ENCODE measurements at regions not wholly inside any gene's neighbourhood (a gene's known extent, or its start where the extent isn't known, plus 50 kb on each side); places are given as distances from the start of the nearest gene placed in this dataset.

DNA sequence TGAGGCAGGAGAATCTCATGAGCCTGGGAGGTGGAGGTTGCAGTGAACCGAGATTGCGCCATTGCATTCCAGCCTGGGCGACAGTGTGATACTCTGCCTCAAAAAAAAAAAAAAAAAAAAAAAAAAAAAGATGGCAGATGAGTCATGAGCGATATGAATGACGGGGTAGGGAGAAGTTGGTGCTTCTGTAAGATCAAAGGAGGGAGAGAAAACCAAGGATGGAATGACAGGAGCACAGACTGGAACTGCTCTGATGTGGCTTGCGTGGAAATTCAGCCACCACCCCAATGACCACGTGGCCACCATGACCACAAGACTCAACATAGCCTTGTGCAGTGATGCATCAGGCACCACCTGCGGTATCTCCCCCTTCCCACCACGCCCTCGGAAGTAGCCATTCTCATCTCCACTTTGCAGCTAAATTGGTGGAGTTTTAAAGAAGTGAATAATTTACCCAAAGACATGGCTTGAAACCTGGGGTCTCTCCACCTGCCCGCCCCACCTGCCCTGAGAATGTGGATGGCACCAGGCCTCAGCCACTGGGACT, 96.0 kb downstream of the ACKR3 start:
- no peaks in the 10 kb centered on the region for H3K36me3 ChIP-seq
- peaks cover 0 to 10% of the 10 kb centered on the region in 2 donors for H3K9me3 ChIP-seq
- no peak overlapping the region for H3K27ac ChIP-seq
- intact Hi-C loops (cut with DNase I): no loop called here
- H3K27me3 ChIP-seq: peaks cover 0 to 8% of the 10 kb centered on the region in 2 donors
- no peaks in the 10 kb centered on the region for H3K4me1 ChIP-seq
- no peak overlapping the region for H3K4me3 ChIP-seq
- TF ChIP-seq, protein P1, sequence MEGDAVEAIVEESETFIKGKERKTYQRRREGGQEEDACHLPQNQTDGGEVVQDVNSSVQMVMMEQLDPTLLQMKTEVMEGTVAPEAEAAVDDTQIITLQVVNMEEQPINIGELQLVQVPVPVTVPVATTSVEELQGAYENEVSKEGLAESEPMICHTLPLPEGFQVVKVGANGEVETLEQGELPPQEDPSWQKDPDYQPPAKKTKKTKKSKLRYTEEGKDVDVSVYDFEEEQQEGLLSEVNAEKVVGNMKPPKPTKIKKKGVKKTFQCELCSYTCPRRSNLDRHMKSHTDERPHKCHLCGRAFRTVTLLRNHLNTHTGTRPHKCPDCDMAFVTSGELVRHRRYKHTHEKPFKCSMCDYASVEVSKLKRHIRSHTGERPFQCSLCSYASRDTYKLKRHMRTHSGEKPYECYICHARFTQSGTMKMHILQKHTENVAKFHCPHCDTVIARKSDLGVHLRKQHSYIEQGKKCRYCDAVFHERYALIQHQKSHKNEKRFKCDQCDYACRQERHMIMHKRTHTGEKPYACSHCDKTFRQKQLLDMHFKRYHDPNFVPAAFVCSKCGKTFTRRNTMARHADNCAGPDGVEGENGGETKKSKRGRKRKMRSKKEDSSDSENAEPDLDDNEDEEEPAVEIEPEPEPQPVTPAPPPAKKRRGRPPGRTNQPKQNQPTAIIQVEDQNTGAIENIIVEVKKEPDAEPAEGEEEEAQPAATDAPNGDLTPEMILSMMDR (IDR thresholded peaks at IDR 0.05): no peak
- ATAC-seq (no peak), DNase-seq (no peak)

DNA sequence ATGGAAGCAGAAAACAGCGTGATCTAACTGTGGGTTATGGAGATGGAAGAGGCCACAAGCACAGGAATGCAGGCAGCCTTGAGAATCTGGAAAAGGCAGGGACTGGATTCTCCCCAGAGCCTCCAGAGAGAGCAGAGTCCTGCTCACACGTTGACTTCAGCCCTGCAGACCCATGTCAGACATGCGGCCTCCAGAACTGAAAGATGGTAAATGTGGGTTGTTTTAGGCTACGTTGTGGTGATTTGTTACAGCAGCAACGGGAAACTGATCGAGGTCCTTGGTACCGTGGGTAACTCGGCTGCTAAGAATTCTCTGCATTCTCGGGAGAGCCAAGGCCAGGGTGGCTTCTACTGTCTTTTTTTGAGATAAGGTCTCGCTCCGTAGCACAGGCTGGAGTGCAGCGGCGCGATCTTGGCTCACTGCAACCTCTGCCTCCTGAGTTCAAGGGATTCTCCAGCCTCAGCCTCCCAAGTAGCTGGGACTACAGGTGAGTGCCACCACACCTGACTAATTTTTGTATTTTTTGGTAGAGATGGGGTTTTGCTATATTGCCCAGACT, 97.1 kb downstream of the ACKR3 start:
- Histone ChIP-seq H3K27me3 (peaks cover 0 to 3% of the 10 kb centered on the region in 2 donors), H3K4me1 (no peaks in the 10 kb centered on the region), H3K9me3 (peaks cover 0 to 10% of the 10 kb centered on the region in 2 donors), H3K36me3 (no peaks in the 10 kb centered on the region), H3K27ac (no peak overlapping the region), H3K4me3 (no peak overlapping the region)
- DNase-seq: no peak
- ATAC-seq: no peak
- intact Hi-C loops (cut with DNase I): no loop called here
- TF ChIP-seq, protein P1 (IDR thresholded peaks at IDR 0.05): no peak

DNA sequence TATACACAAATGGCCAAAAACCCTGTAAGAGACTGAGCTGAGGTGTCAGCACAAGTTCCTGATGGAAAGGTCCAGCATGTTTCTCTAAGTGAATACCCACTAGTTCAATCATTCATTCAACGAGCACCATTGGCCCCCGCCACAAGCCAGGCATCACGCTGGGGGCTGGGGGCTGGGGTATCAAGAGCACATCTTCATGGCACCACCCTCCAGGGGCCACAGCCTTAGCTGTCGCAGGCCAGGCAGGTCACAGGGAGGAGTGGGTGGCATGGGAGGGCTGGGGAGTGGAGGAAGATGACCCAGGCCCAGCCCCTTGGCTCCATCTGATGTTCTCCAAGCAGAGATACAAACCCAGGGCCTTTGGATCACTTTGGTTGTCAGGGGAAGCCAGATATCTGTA, 97.9 kb downstream of the ACKR3 start:
- DNase-seq (no peak), ATAC-seq (no peak)
- no peak overlapping the region for H3K4me3 ChIP-seq
- no peaks in the 10 kb centered on the region for H3K36me3 ChIP-seq
- no peaks in the 10 kb centered on the region for H3K27me3 ChIP-seq
- H3K27ac ChIP-seq: no peak overlapping the region
- no peaks in the 10 kb centered on the region for H3K4me1 ChIP-seq
- TF ChIP-seq, protein P1 (IDR thresholded peaks at IDR 0.05): no peak
- intact Hi-C loops (cut with DNase I): no loop called here
- H3K9me3 ChIP-seq: peaks cover 0 to 10% of the 10 kb centered on the region in 2 donors

DNA sequence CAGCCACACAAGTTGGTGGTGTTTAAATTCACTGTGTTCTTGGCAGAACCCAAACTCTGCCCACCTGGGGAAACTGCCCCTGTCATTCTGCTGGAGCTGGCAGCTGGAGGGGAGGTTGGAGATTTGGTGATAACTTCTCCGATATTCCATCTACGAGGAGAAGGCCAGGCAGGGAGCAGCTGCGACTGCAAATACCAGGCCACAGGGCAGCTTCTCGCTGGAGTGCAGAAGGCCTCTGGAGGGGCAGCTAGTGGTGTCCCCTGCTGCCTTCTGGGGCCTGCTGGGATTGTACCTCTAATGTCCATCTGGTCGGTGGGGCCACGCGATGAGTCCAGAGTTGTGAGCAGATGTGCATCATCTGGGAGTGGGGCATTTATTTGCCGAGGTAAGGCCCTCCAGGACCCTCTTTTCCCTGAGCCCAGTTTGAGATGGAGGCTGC, 98.9 kb downstream of the ACKR3 start:
- TF ChIP-seq, protein P1 (IDR thresholded peaks at IDR 0.05): no peak
- Histone ChIP-seq H3K27ac (no peak overlapping the region), H3K4me3 (no peak overlapping the region), H3K27me3 (no peaks in the 10 kb centered on the region), H3K4me1 (no peaks in the 10 kb centered on the region), H3K36me3 (no peaks in the 10 kb centered on the region), H3K9me3 (peaks cover 0 to 10% of the 10 kb centered on the region in 2 donors)
- no peak for DNase-seq
- no peak for ATAC-seq
- intact Hi-C loops (cut with DNase I): no loop called here

DNA sequence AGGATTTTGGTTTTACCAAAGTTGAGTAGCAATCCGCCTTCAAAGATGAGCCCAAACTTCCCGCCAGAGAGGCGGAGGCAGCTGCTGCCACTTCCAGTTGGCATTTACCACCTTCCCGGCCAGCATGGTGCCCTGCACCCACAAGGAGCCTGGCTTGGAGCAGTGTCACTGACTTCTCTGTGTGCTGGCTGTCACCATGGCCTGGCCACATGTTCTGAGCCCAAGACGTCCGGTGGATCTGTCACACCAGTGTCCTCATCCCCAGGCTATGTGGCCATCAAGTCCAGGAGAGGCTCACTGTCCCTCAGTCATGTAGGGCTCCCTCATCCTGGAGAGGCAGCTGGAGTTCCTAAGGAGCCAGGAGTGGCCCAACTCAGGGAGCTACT, 100.6 kb downstream of the ACKR3 start:
- no peak for ATAC-seq
- Histone ChIP-seq H3K27ac (no peak overlapping the region), H3K27me3 (no peaks in the 10 kb centered on the region), H3K9me3 (peaks cover 0 to 10% of the 10 kb centered on the region in 2 donors), H3K4me3 (no peak overlapping the region), H3K36me3 (no peaks in the 10 kb centered on the region), H3K4me1 (no peaks in the 10 kb centered on the region)
- TF ChIP-seq, protein P1 (IDR thresholded peaks at IDR 0.05): no peak
- no peak for DNase-seq
- intact Hi-C loops (cut with DNase I): no loop called here

All from left lung (tissue), 4 donors.